ENCODE measurements at regions not wholly inside any gene's neighbourhood (a gene's known extent, or its start where the extent isn't known, plus 50 kb on each side); places are given as distances from the start of the nearest gene placed in this dataset.

GRCh38 chr16:27149986-27150385 lies 53.3 kb upstream of the KDM8 start:
- TF ChIP-seq CTCF (IDR thresholded peaks at IDR 0.05) (no peak), EZH2 (IDR thresholded peaks at IDR 0.05; ENCODE audit: borderline replicate concordance, insufficient read depth, low read depth, low read length, poor library complexity, severe bottlenecking) (no peak)

All from B cell (primary cell).